ENCODE measurements at regions not wholly inside any gene's neighbourhood (a gene's known extent, or its start where the extent isn't known, plus 50 kb on each side); places are given as distances from the start of the nearest gene placed in this dataset.

- TF ChIP-seq ZBTB7A (IDR thresholded peaks at IDR 0.05; ENCODE audit: low read depth) (no peak), CEBPB (IDR thresholded peaks at IDR 0.05) (no peak), TAF1 (IDR thresholded peaks at IDR 0.05; ENCODE audit: low read depth) (no peak), YY1 (IDR thresholded peaks at IDR 0.05; ENCODE audit: low read depth) (no peak), EP300 (IDR thresholded peaks at IDR 0.05; ENCODE audit: borderline replicate concordance) (no peak), TCF12 (IDR thresholded peaks at IDR 0.05; ENCODE audit: low read depth) (no peak), EGR1 (IDR thresholded peaks at IDR 0.05) (no peak), REST (IDR thresholded peaks at IDR 0.05; ENCODE audit: low read depth) (no peak), MAX (IDR thresholded peaks at IDR 0.05) (no peak), FOXM1 (IDR thresholded peaks at IDR 0.05; ENCODE audit: borderline replicate concordance, low read depth) (no peak)
Measured at GRCh38 chr12:39028382-39028781, 123.0 kb upstream of the CPNE8 start.
